ENCODE measurements at regions not wholly inside any gene's neighbourhood (a gene's known extent, or its start where the extent isn't known, plus 50 kb on each side); places are given as distances from the start of the nearest gene placed in this dataset.
A peak's percentile ranks its signal among the peaks of the same experiment; 100 is the strongest.
"Not testable (repeated sequence)": the region's sequence is repeated elsewhere in the genome, so short reads cannot be mapped to it uniquely, and the experiment has no call there.

- DNase-seq (ENCODE audit: low read depth) = no peak
Measured at GRCh38 chr3:177902876-177903275, 633.4 kb upstream of the KCNMB2 start.

GRCh38 chr3:177904621-177905020 is 631.6 kb upstream of the KCNMB2 start:
- DNase-seq (ENCODE audit: low read depth) = no peak

GRCh38 chr3:177905173-177906125 is 630.8 kb upstream of the KCNMB2 start:
- DNase-seq (ENCODE audit: low read depth) = no peak

- DNase-seq (ENCODE audit: low read depth) = no peak
Measured at GRCh38 chr3:177906126-177906511, 630.1 kb upstream of the KCNMB2 start.

- DNase-seq (ENCODE audit: low read depth) = no peak
Measured at GRCh38 chr3:177906578-177907229, 629.5 kb upstream of the KCNMB2 start.

- DNase-seq (ENCODE audit: low read depth) = not testable (repeated sequence)
Measured at GRCh38 chr3:177909530-177909929, 626.7 kb upstream of the KCNMB2 start.

- no peak for DNase-seq (ENCODE audit: low read depth)
Measured at GRCh38 chr3:177914224-177914623, 622.0 kb upstream of the KCNMB2 start.

GRCh38 chr3:177916461-177916860 is 619.8 kb upstream of the KCNMB2 start:
- DNase-seq (ENCODE audit: low read depth) = no peak

GRCh38 chr3:177917234-177917861 is 618.9 kb upstream of the KCNMB2 start:
- DNase-seq (ENCODE audit: low read depth) = no peak

- no peak for DNase-seq (ENCODE audit: low read depth)
Measured at GRCh38 chr3:177921153-177921552, 615.1 kb upstream of the KCNMB2 start.

GRCh38 chr3:177924261-177924660 is 612.0 kb upstream of the KCNMB2 start:
- no peak for DNase-seq (ENCODE audit: low read depth)

GRCh38 chr3:177928172-177928873 is 607.9 kb upstream of the KCNMB2 start:
- DNase-seq (ENCODE audit: low read depth) = no peak

- DNase-seq (ENCODE audit: low read depth) = no peak
Measured at GRCh38 chr3:177929310-177929709, 606.9 kb upstream of the KCNMB2 start.

- no peak for DNase-seq (ENCODE audit: low read depth)
Measured at GRCh38 chr3:177930771-177931170, 605.5 kb upstream of the KCNMB2 start.

GRCh38 chr3:177931346-177931745 is 604.9 kb upstream of the KCNMB2 start:
- DNase-seq (ENCODE audit: low read depth) = no peak

- no peak for DNase-seq (ENCODE audit: low read depth)
Measured at GRCh38 chr3:177932346-177932745, 603.9 kb upstream of the KCNMB2 start.

- peak; percentile 25 for DNase-seq (ENCODE audit: low read depth)
Measured at GRCh38 chr3:177932750-177933660, 603.2 kb upstream of the KCNMB2 start.

GRCh38 chr3:177934001-177934891 is 602.0 kb upstream of the KCNMB2 start:
- DNase-seq (ENCODE audit: low read depth) = no peak

GRCh38 chr3:177935047-177935446 is 601.2 kb upstream of the KCNMB2 start:
- peak; percentile 8 for DNase-seq (ENCODE audit: low read depth)

- DNase-seq (ENCODE audit: low read depth) = no peak
Measured at GRCh38 chr3:177936721-177937120, 599.5 kb upstream of the KCNMB2 start.
